NCI-H1105 (cell line): ENCODE measurements at regions not wholly inside any gene's neighbourhood (a gene's known extent, or its start where the extent isn't known, plus 50 kb on each side); places are given as distances from the start of the nearest gene placed in this dataset.

Experiments used
- DNase-seq: peaks from one replicate; lab custom pipeline; 2025; lab: John Stamatoyannopoulos, UW

DNA sequence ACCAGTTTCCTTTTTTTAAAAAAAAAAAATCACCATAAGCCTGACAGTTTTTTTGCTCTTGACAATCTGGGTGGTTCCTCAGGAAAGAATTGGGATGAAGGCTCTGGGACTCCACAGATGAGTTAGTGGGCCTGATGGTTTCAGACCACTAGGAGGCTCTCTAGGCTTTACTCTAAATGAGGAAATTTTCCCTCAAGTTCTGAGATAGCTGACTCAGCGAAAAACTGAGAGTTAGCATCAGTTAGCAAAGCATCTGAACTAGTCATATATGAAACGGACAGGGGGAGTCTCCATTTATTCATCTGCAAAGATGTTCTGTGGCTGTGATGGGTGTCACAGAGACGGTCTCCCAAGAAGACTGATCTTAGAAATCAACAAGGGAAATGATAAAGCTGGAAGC lies 314.3 kb upstream of the OR4E1 start:
- DNase-seq = no peak

DNA sequence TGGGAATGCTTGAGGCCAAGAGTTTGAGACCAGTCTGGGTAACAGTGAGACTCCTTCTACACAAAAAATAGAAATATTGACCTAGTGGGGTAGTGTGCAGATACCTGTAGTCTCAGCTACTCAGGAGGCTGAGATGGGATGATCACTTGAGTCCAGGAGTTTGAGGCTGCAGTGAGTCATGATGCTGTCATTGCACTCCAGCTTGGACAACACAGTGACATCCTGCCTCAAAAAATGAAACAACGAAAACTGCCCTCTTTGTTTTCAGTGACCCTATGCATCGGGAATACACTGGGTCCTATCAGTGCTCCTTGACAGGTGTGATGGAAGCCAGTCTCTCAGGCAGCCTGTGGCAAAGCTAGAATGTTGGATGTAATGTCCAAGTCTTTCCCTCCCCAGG lies 311.5 kb upstream of the OR4E1 start:
- no peak for DNase-seq

DNA sequence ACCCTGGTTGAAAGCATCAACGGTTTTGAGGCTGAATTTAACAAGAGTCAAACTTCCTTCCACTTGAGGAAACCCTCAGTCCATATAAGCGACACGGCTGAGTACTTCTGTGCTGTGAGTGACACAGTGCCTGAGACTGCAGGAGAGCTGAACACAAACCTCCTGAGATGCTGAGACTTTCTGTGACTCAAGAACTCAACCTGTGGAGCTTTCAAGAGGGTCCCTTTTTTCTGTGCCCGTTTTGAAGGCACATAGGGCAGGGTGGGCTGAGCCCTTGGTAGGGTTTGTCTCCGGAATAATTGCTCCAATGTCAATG lies 305.3 kb upstream of the OR4E1 start:
- no peak for DNase-seq

DNA sequence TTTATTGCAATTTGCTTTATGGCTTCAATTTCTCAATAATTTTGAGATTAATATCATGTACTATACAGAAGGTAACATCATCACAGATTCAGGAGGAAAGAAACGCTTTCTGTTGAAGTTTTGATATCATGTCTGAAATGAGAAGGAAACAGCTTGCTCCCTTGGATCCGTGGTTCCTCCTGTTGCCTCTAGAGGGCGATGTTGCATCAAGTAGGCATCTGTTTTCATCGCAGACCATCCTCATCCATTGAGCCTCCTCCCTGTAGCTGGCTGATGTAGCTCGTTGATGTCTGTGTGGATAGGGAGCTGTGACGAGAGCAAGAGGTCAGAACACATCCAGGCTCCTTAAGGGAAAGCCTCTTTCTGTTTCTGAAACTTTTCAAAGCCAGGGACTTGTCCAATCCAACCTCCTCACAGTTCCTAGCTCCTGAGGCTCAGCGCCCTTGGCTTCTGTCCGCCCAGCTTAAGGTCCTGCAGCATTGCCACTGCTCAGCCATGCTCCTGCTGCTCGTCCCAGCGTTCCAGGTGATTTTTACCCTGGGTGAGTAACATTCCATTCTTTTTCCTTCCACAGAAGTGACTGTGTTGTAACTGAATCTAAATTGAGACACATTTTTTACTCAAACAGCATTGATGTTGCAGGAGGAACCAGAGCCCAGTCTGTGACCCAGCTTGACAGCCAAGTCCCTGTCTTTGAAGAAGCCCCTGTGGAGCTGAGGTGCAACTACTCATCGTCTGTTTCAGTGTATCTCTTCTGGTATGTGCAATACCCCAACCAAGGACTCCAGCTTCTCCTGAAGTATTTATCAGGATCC lies 304.8 kb upstream of the OR4E1 start:
- DNase-seq = peak; percentile 14

DNA sequence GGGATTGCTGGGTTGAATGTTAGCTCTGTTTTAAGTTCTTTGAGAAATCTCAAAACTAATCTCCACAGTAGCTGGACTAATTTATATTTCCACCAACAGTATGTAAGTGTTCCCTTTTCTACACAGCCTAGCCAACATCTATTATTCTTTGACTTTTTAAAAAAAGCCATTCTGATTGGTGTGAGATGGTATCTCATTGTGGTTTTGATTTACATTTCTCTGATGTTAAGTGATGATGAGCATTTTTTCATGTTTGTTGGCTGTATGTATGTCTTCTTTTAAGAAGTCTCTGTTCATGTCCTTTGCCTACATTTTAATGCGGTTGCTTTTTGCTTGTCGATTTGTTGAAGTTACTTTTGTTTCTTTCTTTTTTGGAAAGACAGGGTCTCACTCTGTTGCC lies 301.1 kb upstream of the OR4E1 start:
- no peak for DNase-seq

DNA sequence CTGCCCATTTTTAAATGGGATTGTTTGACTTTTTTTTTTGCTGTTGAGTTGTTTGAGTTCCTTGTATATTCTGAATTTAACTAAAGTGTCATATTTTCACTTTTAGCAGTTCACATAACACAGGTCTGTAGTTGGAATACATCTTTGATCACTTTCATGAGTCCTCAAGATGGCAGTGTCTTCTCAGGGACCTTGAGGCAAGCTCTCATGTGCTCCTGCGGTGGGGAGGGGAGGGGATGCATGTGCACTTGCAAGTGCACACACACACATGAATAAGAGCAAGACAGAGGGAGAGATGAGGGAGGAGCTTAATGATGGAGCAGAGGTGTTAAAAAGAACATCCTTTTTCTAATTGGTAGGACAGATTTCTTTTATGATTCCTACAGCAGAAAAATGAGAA lies 291.4 kb upstream of the OR4E1 start:
- DNase-seq = no peak

DNA sequence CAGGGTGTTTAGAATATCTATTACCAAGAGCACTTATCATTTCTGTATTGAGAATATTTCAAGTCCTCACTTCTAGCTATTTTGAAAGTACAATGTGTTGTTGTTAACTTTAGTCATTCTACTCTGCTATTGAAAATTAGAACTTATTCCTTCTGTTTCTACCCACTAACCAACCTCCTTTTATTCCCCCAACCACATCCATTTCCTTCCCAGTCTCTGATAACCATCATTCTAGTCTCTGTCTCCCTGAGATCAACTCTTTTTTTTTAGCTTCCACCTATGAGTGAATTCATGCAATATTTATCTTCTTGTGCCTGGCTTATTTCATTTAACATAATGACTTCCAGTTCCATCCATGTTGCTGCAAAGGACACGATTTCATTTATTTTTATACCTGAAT lies 290.6 kb upstream of the OR4E1 start:
- no peak for DNase-seq

DNA sequence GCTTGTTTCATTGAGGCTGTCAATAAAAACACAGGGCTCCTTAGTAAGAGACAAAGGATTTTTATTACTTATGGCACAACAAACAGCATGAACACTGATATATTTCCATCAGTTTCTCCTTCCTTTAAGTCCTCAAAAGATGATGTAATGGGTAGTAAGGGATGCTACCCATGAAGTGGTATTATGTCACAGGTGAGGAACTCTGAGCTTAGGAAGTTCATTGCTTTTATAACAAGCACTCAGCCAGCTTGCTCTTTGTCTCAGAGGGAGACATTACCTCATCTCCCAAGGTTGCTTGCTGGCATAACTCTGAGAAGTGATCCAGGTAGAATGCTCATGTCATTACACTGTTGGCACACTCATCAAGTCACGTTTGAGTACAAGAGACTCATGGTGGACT lies 287.0 kb upstream of the OR4E1 start:
- no peak for DNase-seq

DNA sequence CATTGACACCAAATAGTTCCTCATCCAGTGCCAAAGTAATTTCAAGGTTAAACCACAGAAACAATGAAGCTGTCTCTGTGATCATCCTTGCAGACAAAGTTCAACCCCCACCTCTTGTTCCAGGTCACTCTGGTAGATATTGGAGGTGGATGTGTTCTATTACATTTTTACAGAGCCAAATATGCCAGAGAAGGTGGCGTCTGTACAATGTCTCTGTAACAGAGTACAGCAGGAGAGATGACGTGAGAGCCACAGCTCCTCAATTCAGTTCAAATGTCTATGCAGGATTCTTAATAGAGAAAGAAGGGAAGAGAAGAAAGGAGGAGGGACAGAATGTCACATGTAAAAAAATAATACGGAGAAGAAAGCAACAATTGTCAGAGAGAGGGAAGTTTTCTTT lies 268.3 kb upstream of the OR4E1 start:
- no peak for DNase-seq

DNA sequence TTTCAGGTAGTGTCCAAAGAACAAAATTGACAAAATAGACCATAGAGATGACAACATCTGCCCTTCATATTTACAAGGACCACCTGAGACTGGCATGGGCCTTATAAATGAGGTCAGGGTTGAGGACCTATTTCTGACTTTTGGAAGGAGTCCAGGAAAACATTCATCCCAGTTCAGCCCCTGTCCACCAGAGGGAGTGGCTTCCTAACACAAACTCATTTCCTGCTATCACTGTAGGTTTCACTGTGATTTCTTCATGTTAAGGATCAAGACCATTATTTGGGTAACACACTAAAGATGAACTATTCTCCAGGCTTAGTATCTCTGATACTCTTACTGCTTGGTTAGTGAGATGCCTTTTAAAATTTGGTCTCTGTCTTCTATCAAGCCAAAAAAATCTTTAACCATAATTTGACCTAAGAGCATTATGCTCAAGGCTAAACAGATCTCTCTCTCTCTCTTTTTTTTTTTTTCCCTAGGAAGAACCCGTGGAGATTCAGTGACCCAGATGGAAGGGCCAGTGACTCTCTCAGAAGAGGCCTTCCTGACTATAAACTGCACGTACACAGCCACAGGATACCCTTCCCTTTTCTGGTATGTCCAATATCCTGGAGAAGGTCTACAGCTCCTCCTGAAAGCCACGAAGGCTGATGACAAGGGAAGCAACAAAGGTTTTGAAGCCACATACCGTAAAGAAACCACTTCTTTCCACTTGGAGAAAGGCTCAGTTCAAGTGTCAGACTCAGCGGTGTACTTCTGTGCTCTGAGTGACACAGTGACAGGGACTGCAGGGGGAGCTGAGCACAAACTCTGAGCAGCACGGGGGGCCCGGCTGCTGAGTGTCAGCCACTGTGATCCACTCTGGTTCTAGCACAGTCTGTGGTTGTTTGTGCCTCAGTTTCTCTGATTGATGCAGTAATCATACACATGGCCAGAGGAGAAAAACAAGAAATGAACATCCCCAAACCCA lies 267.6 kb upstream of the OR4E1 start:
- DNase-seq = no peak

DNA sequence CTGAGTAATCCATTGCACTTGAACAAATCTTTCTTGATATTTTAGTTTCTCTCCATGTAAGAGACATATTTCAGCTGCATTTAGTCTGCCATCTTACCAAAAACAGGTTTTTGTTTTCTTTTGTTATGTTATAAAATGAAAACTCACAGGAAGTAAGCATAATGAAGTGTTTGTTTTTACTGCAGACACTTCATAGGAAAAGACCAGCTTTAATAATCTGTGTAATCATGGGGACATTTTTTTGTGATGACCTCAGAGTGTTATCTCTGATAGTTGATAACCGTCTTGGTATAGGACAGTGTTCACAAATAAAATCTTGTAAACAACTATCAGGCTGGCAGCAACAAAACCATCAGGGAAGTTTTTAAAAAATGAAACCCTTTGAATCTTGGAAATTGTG lies 266.2 kb upstream of the OR4E1 start:
- no peak for DNase-seq

DNA sequence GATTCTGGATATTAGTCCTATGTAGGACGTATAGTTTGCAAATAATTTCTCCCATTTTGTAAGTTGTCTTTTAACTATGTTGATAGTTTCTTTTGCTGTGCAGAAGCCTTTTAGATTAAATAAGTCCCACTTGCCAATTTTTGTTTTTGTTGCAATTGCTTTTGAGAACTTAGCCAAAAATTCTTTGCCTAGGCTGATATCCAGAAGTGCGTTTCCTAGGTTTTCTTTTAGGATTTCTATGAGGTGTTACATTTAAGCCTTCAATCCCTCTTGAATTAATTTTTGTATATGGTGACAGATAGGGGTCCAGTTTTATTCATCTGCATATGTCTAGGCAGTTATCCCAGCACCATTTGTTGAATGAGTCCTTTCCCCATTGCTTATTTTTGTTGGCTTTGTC lies 264.4 kb upstream of the OR4E1 start:
- DNase-seq = no peak

DNA sequence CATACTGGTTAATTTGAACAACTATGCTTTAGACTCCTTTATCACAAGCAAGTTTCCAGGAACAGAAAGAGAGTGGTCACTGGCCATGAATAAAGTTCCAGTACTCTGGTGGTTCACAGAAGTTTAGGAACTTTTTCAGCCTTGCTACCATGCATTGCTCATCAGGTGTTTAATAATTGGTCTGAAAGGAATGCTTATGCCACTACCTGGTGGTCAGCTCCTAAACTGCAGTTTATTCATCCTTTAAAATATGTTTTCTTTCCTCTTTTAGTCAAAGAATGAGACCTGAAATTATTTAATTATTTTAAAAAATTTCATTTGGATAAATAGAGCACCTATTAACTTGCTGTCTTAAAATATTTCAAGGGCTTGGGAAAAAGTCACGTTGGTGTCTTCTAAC lies 260.1 kb upstream of the OR4E1 start:
- no peak for DNase-seq

DNA sequence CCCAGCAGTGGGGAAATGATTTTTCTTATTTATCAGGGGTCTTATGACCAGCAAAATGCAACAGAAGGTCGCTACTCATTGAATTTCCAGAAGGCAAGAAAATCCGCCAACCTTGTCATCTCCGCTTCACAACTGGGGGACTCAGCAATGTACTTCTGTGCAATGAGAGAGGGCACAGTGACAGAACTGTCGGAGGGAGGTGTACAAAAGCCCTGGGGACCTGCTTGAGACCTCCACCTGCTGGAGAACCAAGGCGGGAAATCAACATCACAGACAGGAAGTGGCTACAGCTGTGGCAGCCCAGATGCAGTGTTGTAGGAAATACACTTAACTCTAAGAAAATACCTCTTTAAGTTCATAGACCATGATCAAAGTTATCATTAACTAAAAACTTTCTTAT lies 250.9 kb upstream of the OR4E1 start:
- no peak for DNase-seq

DNA sequence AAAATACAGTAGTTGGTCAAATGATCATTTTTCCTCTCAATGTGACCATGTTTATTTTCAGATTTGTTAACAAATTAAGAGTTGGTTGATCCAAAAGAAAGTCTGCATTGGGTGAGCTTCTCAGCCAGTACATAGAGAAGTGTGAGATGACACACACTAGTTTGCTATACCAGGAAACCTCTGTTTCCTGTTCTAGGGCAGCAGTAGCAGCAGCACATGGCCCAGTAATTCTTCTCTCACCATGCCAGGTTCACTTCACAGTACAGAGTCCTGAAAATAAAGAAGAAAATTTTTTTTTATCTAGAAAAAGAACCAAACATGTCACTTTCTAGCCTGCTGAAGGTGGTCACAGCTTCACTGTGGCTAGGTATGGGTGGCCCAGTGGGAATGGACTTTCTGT lies 250.2 kb upstream of the OR4E1 start:
- no peak for DNase-seq

DNA sequence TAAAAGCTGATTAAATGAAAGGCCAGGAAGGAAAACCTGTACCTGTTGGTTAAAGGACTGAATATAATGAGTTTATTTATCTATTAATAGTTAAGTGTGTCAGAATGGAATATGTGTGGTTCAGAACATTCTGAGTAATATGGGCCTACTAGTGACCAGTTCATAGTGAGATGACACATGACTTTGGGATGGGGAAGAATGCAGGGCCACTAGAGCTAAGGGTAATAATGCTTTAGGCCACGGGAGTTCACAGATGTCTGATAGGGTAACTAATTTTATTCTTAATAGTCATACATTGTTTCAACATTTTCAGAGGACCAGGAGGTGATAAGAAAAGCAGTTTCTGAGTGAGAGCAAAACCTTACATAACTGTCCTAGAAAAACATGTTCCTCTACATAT lies 247.8 kb upstream of the OR4E1 start:
- no peak for DNase-seq

DNA sequence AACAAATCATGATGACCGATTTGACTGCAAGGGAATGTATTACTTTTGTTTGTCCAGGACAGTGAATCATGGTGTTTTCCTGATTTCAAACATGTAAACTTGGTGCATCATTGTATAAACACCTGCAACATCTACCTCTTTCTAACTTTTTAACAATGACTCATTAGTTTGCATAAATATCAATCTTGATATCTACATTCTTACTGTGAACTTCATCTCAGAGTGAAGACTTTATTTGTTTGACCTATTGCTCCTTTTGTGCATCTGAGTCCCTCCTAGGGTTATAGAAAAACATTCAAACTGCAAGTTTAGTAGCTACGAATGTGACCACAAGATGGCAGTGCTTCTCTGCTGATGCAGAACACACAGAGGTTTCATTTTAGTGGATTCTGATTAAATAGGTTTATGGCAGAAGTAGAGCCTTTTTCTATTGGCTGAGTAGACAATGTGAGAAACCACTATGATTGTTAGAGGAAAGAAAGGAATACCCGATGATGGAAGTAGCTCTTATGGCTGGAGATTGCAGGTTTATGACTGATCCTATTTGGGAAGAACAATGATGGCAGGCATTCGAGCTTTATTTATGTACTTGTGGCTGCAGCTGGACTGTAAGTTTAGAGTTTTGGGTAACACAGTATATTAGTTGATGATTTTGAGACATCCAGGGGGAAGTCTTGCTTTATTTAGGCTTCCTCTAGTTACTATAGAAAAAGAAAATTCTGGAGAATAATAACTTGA lies 244.2 kb upstream of the OR4E1 start:
- DNase-seq = peak; percentile 35

DNA sequence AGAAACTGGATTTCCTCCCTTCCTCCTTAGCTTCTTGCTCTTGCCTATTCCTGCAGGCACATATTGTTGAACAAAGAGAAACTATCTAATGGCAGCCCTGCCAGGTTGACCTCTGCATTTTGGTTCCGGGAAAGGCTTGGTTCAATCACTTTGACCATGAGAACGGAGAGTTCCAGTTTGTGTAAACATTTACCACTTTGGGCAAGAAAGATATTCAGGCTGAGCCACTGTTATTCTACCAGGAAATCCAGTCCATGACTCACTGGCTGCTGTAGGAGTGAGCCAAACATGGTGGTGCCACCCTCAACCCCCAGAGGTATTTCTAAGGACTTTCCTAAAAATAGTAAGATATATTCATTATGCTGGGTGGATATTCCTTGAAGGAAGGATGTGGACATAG lies 242.2 kb upstream of the OR4E1 start:
- DNase-seq = no peak

DNA sequence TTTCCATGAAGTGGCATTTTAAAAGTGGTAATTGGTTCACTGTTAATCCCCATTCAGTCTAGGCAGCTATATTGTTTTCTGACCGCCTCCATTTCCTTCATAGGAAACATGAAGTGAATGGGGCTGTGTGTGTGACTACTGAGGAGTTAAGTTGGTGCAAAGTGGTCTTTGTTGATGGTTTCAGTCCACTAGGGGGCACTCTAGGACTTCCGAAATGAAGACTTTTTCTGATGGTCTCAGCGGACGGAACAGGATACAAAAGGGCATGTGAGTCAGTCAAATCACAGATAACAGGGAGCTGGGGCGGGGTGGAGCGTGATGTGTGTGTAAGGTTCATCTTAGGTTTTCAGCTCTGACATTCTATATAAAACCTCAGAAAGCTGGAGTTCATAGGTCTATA lies 240.1 kb upstream of the OR4E1 start:
- peak; percentile 49 for DNase-seq

DNA sequence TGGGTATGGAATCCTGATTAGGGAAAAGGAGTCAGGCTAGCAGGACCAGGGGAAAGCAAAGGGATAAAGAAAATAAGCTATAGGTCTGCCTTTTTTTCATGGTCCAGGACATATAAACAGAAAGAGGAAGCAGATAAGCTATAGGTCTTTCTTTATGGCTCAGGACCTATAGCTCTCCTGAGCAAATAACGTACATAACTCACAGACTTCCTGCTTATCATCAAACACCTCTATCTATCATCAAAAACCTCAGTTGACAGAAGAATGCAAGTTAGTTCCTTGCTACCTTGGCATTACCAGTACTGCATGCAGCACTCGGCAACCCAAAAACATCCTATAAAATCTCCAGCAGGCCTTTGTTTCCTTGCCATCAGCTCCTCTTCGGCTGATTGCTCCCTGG lies 238.7 kb upstream of the OR4E1 start:
- no peak for DNase-seq

DNA sequence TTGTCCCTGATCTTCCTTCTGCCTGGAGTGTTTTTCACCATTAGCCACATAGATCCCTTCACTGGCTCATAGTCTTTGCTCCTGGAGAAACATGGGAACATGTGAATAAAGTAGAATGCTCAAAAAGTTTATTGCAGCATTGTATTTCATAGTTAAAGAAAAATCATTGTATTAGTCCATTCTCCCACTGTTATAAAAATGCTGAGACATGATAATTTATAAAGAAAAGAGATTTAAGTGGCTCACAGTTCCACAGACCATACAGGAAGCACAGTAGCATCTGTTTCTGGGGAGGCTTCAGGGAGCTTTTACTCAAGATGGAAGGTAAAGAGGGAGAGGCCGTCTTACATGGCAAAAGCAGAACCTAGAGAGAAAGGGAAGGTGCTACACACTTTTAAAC lies 238.3 kb upstream of the OR4E1 start:
- DNase-seq = no peak

DNA sequence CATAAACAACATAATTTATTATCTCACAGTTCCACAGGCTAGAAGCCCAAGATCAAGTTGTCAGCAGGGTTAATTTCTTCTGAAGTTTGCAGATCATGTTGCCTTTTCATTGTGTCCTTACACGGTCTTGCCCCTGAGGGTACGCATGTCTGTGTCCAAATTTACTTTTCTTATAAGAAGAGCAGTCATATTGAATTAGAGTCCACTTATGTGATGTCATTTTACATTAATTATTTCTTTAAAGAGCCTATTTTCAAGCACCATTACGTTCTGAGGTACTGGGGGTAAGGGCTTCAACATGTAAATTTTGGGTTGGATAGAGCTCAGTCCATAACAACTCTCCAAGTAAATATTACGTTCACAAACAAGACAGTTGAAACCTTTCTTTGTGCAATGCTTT lies 236.6 kb upstream of the OR4E1 start:
- no peak for DNase-seq
